Neural cell (in vitro differentiated cells): ENCODE measurements at regions not wholly inside any gene's neighbourhood (a gene's known extent, or its start where the extent isn't known, plus 50 kb on each side); places are given as distances from the start of the nearest gene placed in this dataset.

Experiments
- POLR2AphosphoS5 ChIP-seq: IDR thresholded peaks from 2 replicates; pipeline ENCODE4 v1.6.1; 2012
- RAD21 ChIP-seq: fragments of 450-650 bp; conservative IDR thresholded peaks from 2 replicates; pipeline ENCODE4 v1.6.1; 2014; ENCODE audit warnings: antibody characterized with exemption, mild to moderate bottlenecking, moderate library complexity
- TAF1 ChIP-seq: IDR thresholded peaks from 2 replicates; pipeline ENCODE4 v1.6.1; 2012; ENCODE audit warnings: low read depth
- TF ChIP-seq, protein P1 (sequence below): fragments of 450-650 bp; IDR thresholded peaks from 2 replicates; pipeline ENCODE4 v1.5.1; 2014; ENCODE audit warnings: antibody characterized with exemption, mild to moderate bottlenecking, moderate library complexity; ENCODE audit not compliant: poor library complexity, severe bottlenecking

DNA sequence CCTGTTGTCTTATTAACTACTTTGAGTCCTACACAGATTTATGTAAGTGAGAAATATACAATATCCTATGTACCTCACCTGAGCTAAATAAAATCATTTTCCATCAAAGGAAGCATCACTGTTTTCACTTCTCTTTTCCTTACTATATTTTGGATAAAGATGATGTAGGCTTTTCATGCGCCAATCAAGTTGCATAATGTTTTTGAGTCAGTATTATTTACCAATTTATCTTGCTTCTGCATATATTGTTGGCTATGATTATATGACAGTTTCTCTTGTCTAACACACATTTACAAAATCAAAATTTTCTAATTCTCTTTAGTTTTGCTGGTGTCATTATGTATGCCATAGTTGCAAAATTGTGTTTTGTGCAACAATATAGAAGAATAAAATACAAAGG lies 67.9 kb upstream of the FRY start:
- TF ChIP-seq, protein P1, sequence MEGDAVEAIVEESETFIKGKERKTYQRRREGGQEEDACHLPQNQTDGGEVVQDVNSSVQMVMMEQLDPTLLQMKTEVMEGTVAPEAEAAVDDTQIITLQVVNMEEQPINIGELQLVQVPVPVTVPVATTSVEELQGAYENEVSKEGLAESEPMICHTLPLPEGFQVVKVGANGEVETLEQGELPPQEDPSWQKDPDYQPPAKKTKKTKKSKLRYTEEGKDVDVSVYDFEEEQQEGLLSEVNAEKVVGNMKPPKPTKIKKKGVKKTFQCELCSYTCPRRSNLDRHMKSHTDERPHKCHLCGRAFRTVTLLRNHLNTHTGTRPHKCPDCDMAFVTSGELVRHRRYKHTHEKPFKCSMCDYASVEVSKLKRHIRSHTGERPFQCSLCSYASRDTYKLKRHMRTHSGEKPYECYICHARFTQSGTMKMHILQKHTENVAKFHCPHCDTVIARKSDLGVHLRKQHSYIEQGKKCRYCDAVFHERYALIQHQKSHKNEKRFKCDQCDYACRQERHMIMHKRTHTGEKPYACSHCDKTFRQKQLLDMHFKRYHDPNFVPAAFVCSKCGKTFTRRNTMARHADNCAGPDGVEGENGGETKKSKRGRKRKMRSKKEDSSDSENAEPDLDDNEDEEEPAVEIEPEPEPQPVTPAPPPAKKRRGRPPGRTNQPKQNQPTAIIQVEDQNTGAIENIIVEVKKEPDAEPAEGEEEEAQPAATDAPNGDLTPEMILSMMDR, result no peak
- TF ChIP-seq POLR2AphosphoS5 (no peak), RAD21 (no peak), TAF1 (no peak)
